MM.1S (cell line): ENCODE measurements at regions not wholly inside any gene's neighbourhood (a gene's known extent, or its start where the extent isn't known, plus 50 kb on each side); places are given as distances from the start of the nearest gene placed in this dataset.
"Not testable (repeated sequence)": the region's sequence is repeated elsewhere in the genome, so short reads cannot be mapped to it uniquely, and the experiment has no call there.

Source experiments
- DNase-seq: peaks from one replicate; pipeline ENCODE4 v3.0.0-alpha.2; 2015
- H2AFZ ChIP-seq: fragments of 300-600 bp; sonication (generic); 2 replicates; pipeline ENCODE4 v1.6.0; 2016; ENCODE audit warnings: antibody characterized with exemption, low read length
- H3F3A ChIP-seq: fragments of 300-600 bp; sonication (generic); 2 replicates; pipeline ENCODE4 v1.6.1; 2016; ENCODE audit warnings: mild to moderate bottlenecking, antibody characterized with exemption, low read length, moderate library complexity, mixed read lengths; ENCODE audit not compliant: insufficient read depth
- H3K27ac ChIP-seq: fragments of 300-600 bp; sonication (generic); 2 replicates; pipeline ENCODE4 v1.5.1; 2016; ENCODE audit warnings: mild to moderate bottlenecking, low read length
- H3K27me3 ChIP-seq: fragments of 300-600 bp; sonication (generic); replicated peaks from 2 replicates; pipeline ENCODE4 v1.6.0; 2016; ENCODE audit warnings: low read length; ENCODE audit not compliant: insufficient read depth
- H3K36me3 ChIP-seq: fragments of 300-600 bp; sonication (generic); replicated peaks from 2 replicates; pipeline ENCODE4 v1.6.1; 2016; ENCODE audit warnings: mild to moderate bottlenecking, low read length, mixed read lengths; ENCODE audit not compliant: insufficient read depth
- H3K4me1 ChIP-seq: fragments of 300-600 bp; sonication (generic); 2 replicates; pipeline ENCODE4 v1.6.1; 2016; ENCODE audit warnings: low read length, mixed read lengths
- H3K4me2 ChIP-seq: fragments of 300-600 bp; sonication (generic); 2 replicates; pipeline ENCODE4 v1.6.0; 2016; ENCODE audit warnings: low read depth, low read length
- H3K4me3 ChIP-seq: fragments of 300-600 bp; sonication (generic); 2 replicates; pipeline ENCODE4 v1.5.1; 2016; ENCODE audit warnings: low read length, mixed read lengths
- H3K79me2 ChIP-seq: fragments of 300-600 bp; sonication (generic); 2 replicates; pipeline ENCODE4 v1.6.1; 2016; ENCODE audit warnings: mixed run types, low read length, mixed read lengths
- H3K9ac ChIP-seq: fragments of 300-600 bp; sonication (generic); 2 replicates; pipeline ENCODE4 v1.6.1; 2016; ENCODE audit warnings: low read length, mixed read lengths
- H3K9me2 ChIP-seq: fragments of 300-600 bp; sonication (generic); replicated peaks from 2 replicates; pipeline ENCODE4 v1.6.1; 2016; ENCODE audit warnings: mild to moderate bottlenecking, low read length, mixed read lengths; ENCODE audit not compliant: insufficient read depth
- H3K9me3 ChIP-seq: fragments of 300-600 bp; sonication (generic); replicated peaks from 2 replicates; pipeline ENCODE4 v1.6.1; 2016; ENCODE audit warnings: mild to moderate bottlenecking, low read length, mixed read lengths; ENCODE audit not compliant: insufficient read depth
- H4K20me1 ChIP-seq: fragments of 300-600 bp; sonication (generic); 2 replicates; pipeline ENCODE4 v1.6.1; 2016; ENCODE audit warnings: mild to moderate bottlenecking, low read length, moderate library complexity, mixed read lengths; ENCODE audit not compliant: insufficient read depth
- CTCF ChIP-seq: fragments of 300-600 bp; sonication (generic); IDR thresholded peaks from 2 replicates; pipeline ENCODE4 v1.5.1; 2016; ENCODE audit warnings: antibody characterized with exemption, low read length, mixed read lengths
- EZH2 ChIP-seq: fragments of 300-600 bp; sonication (generic); optimal IDR thresholded peaks from 2 replicates; pipeline ENCODE3; 2017; ENCODE audit warnings: low read depth, mild to moderate bottlenecking, antibody characterized with exemption, low read length, mixed read lengths
- EZH2phosphoT487 ChIP-seq: fragments of 300-600 bp; sonication (generic); IDR thresholded peaks from 2 replicates; pipeline ENCODE4 v1.6.1; 2018; ENCODE audit warnings: antibody characterized with exemption, low read length

- no peak overlapping the region for H2AFZ ChIP-seq
- no peaks in the 10 kb centered on the region for H4K20me1 ChIP-seq
- no peak overlapping the region for H3K4me3 ChIP-seq
These were observed 136.6 kb upstream of the VANGL1 start for GRCh38 chr1:115505148-115505571.

DNA sequence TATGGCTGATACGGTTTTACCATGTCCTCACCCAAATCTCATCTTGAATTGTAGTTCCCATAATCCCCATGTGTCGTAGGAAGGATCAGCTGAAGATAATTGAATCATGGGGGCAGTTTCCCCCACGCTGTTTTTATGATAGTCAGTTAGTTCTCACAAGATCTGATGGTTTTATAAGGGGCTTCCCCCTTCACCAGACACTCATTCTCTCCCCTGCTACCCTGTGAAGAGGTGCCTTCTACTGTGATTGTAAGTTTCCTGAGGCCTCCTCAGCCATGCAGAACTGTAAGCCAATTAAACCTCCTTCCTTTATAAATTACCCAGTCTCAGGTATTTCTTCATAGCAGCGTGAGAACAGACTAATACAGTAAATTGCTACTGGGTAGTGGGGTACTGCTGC, 139.6 kb upstream of the VANGL1 start:
- not testable (repeated sequence) for H3K36me3 ChIP-seq, H3K27ac ChIP-seq, H3K9ac ChIP-seq, H3K4me2 ChIP-seq, H3K9me3 ChIP-seq, H3K9me2 ChIP-seq, H3K4me3 ChIP-seq, H2AFZ ChIP-seq, H3K79me2 ChIP-seq, H3F3A ChIP-seq, H3K27me3 ChIP-seq, H4K20me1 ChIP-seq, DNase-seq, H3K4me1 ChIP-seq

More at GRCh38 chr1:115505148-115505571, 136.6 kb upstream of the VANGL1 start:
- TF ChIP-seq EZH2: no peak
- TF ChIP-seq EZH2phosphoT487: no peak
- no peak for TF ChIP-seq CTCF
- Histone ChIP-seq H3K9me2 (no peaks in the 10 kb centered on the region), H3K27ac (no peak overlapping the region), H3F3A (no peaks in the 10 kb centered on the region), H3K79me2 (no peaks in the 10 kb centered on the region), H3K4me1 (no peaks in the 10 kb centered on the region), H3K36me3 (no peaks in the 10 kb centered on the region), H3K4me2 (no peak overlapping the region), H3K9me3 (no peaks in the 10 kb centered on the region), H3K27me3 (no peaks in the 10 kb centered on the region), H3K9ac (no peak overlapping the region)
- no peak for DNase-seq

DNA sequence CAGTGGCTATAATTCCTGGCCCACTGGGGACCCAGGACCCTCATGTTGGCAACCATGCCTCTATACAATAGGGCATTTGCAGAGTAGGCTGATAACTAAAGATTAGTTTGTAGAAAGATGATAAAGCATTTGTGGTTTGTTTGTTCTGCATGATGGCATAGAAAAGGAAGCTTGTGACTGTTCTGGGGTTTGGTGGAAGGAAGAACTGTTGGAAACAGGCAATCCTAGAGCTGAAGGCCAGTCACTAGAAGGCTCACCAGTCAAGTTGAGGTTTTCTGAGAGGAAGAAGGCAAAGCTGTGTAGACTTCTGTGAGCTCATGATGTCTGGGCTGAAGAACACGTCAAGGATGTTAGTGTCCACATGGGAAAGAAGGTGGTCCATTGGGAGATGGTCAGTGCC, 140.3 kb upstream of the VANGL1 start:
- Histone ChIP-seq H4K20me1 (no peaks in the 10 kb centered on the region), H3K27ac (no peak overlapping the region), H2AFZ (no peak overlapping the region), H3K4me2 (no peak overlapping the region), H3K9me2 (no peaks in the 10 kb centered on the region), H3K36me3 (no peaks in the 10 kb centered on the region), H3K4me1 (no peaks in the 10 kb centered on the region), H3K4me3 (no peak overlapping the region), H3F3A (no peaks in the 10 kb centered on the region), H3K9ac (no peak overlapping the region), H3K9me3 (no peaks in the 10 kb centered on the region), H3K79me2 (no peaks in the 10 kb centered on the region), H3K27me3 (no peaks in the 10 kb centered on the region)
- DNase-seq: no peak
- no peak for TF ChIP-seq CTCF
- no peak for TF ChIP-seq EZH2phosphoT487
- no peak for TF ChIP-seq EZH2

DNA sequence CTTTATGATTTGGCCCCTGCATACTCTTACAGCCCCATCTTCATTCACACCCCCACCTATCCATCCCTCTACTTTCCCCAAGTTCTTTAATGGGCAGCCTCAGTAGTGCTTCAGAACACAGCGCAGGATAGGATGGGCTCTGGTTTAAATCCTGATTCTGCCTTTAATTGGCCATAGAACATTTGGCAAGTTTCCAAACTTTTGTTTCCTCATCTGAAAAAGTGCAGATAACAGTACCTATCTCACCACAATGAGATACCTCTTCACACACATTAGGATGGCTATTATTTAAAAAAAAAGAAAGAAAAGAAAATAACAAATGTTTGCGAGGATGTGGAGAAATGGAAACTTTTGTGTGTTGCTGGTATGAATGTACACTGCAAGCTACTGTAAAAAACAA, 142.5 kb upstream of the VANGL1 start:
- H4K20me1 ChIP-seq: no peaks in the 10 kb centered on the region
- no peaks in the 10 kb centered on the region for H3K36me3 ChIP-seq
- H2AFZ ChIP-seq: no peak overlapping the region
- no peak overlapping the region for H3K27ac ChIP-seq
- no peaks in the 10 kb centered on the region for H3K9me2 ChIP-seq
- H3K9ac ChIP-seq: no peak overlapping the region
- no peak overlapping the region for H3K4me2 ChIP-seq
- TF ChIP-seq EZH2 (no peak), EZH2phosphoT487 (no peak), CTCF (no peak)
- no peaks in the 10 kb centered on the region for H3K4me1 ChIP-seq
- H3K27me3 ChIP-seq: no peaks in the 10 kb centered on the region
- no peak for DNase-seq
- no peak overlapping the region for H3K4me3 ChIP-seq
- no peaks in the 10 kb centered on the region for H3K79me2 ChIP-seq
- H3K9me3 ChIP-seq: no peaks in the 10 kb centered on the region
- H3F3A ChIP-seq: no peaks in the 10 kb centered on the region
